AML-193 (cell line): ENCODE measurements at regions not wholly inside any gene's neighbourhood (a gene's known extent, or its start where the extent isn't known, plus 50 kb on each side); places are given as distances from the start of the nearest gene placed in this dataset.

Source experiments
- DNase-seq, 2 experiments: peaks; one replicate each; lab custom pipeline; 2025; lab: John Stamatoyannopoulos, UW

GRCh38 chr10:60466267-60467201 lies 76.9 kb upstream of the ANK3 start:
- DNase-seq = no peak

DNA sequence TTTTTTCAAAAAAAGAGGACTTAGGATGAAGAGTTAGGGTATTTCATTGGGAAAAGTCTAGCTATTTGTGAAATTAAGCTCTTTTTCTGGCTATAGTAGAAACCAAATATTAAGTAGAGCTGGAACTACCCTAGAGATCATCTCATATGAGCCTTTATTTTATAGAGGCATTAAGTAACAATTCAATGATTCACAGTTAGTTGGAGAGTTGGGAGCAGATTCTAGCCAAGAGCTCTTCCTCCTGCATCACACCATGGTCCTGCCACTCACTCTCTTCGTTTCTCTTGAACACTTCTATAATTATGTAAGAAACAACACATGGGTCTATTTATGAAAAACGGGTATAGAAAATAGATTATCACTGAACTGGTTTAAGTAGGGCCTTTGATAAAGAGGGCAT lies 76.1 kb upstream of the ANK3 start:
- no peak for DNase-seq

DNA sequence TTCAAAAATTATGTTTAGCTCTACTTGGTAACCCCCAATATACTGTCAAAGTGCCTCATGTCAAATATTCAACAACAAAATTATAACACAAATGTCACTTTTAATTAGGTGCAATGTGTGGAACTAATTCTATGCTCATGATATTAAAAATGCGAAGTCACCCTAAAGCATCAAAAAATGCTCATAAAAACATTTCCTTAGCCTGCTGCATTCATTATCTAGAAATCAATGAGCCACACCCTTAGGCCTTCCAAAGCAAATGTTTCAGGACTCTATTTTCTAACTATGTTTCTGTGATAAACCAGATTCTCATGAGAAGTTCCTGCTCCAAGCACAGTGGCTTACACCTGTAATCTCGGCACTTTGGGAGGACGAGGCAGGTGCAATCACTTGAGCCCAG lies 75.0 kb upstream of the ANK3 start:
- DNase-seq = no peak

DNA sequence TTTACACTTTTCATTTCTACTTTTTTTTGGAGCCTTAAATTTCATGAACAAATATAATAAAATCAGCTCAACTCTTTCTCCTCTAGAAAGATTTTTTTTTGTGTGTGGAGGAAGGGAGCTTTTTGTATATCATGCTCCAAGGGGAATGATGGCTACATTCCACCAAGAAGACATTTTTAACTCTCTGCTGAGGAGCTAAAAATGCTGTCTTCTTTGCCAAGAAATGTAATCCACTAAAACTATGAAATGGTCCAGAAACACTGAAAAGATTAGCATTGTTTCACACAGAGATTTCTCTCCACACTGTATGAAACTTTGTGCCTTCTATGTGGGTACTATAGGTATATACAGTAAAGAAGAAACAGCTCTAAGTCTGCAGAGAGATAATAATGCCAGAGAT lies 74.1 kb upstream of the ANK3 start:
- no peak for DNase-seq

GRCh38 chr10:60461688-60462087 lies 72.0 kb upstream of the ANK3 start:
- DNase-seq = peak; percentile 34 to 38

GRCh38 chr10:60459701-60460457 lies 70.2 kb upstream of the ANK3 start:
- DNase-seq = no peak

DNA sequence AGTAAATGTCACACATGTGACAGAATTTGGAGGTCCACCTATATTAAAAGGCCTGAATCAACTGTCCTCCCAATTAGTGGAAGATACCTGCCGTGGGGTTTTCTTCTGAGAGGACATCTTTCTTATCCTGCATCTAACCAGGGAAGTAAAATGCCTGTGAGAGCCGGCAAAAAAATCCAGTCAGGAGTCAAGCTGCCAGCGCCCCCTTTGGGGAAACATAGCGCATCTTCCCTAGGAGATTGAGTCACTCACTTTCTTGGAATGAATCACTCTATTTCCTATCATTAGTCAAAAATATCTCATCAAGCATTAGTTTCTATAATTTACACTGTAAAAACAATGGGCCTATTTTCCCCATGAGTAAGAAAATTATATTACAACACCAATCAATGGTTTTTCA lies 66.4 kb upstream of the ANK3 start:
- no peak for DNase-seq

- DNase-seq = no peak
These were observed 64.7 kb upstream of the ANK3 start for GRCh38 chr10:60454336-60454735.

DNA sequence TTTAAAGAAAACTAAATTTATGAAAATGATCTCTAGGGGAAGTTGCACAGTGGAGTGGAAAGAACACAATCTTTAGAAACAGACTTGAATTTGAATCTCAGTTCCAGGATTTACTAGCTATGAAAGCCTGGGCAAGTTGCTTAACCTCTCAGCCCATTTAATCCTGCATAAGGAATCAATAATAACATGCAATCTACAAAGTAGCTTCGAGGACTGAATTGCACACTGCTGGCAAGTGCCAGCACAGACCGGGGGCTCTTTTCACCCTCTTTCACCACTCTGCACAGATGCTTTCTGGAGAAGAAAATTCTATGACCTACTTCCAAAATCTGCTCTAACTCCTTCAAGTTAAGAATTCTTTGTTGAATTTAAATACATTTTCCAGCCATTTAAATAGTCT lies 63.4 kb upstream of the ANK3 start:
- no peak for DNase-seq

- DNase-seq = no peak
These were observed 60.6 kb upstream of the ANK3 start for GRCh38 chr10:60450291-60450690.

- no peak for DNase-seq
These were observed 58.6 kb upstream of the ANK3 start for GRCh38 chr10:60448246-60448645.

- peak; percentile 49 to 52 for DNase-seq
These were observed 57.2 kb upstream of the ANK3 start for GRCh38 chr10:60446851-60447250.

- DNase-seq = no peak
These were observed 56.6 kb upstream of the ANK3 start for GRCh38 chr10:60446070-60446833.

GRCh38 chr10:60444494-60445064 lies 54.9 kb upstream of the ANK3 start:
- DNase-seq = peak; percentile 2 to 23

GRCh38 chr10:60443346-60443745 lies 53.7 kb upstream of the ANK3 start:
- DNase-seq = no peak

DNA sequence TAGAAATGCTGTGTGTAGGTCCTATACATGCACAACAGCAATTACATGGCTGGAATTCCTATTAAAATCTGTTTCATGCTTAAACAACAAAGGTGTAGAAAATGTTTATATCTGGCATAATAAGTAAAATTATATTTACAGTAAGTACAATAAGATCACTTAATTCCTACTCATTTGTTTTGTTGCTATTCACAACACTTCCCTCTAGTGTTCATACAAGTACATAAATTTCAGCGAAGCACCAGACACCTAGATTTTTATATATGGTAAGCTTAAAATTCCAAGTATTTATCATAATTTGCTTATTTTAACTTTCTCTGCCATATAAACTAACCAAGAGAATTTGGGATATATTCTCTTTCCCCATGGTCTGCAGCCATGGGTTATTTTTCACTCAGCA lies 51.8 kb upstream of the ANK3 start:
- DNase-seq = peak; percentile 30 to 46

DNA sequence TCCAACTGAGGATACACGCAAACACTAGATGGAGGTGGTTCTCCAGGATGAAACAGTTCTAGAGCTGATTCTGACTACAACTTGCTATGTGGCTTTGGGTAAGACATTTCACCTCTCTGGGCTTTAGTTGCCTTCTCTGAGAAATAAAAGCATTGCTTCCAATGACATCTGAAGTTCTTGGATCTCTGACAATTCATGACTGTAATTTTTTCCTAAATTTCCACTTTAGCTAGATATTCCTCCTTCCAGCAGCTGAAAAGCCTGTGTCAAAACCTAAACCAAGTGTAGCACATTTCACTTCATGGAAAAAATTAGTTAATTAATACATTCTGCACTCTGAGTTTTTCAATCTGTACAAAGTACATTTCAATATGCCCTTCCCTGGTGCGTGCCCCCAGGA lies 50.0 kb upstream of the ANK3 start:
- no peak for DNase-seq
